ENCODE measurements at regions not wholly inside any gene's neighbourhood (a gene's known extent, or its start where the extent isn't known, plus 50 kb on each side); places are given as distances from the start of the nearest gene placed in this dataset.
A peak's percentile ranks its signal among the peaks of the same experiment; 100 is the strongest.
"Not testable (repeated sequence)": the region's sequence is repeated elsewhere in the genome, so short reads cannot be mapped to it uniquely, and the experiment has no call there.

DNA sequence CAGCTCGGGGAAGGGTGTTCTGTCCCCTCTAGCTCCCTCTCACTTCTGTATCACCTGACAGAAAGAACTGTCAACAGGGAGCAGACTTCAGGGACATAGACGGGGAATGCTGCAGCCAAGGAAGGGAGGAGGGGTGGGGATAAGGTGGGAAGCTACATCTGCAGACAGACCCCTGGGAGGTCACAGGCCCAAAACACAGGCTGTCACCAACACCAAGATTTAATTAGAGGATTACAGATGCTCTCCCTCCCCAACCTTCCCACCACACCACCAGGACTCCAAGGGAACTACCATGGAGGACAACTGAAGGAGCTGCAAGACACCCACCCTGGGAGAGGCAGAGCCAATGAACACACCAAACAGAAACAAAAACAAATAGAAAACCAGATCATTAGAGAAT is 425.2 kb upstream of the VSTM2A start:
- DNase-seq (ENCODE audit: low read depth), result no peak

- DNase-seq (ENCODE audit: low read depth), result no peak
Measured at GRCh38 chr7:54129035-54129434, 413.1 kb upstream of the VSTM2A start.

DNA sequence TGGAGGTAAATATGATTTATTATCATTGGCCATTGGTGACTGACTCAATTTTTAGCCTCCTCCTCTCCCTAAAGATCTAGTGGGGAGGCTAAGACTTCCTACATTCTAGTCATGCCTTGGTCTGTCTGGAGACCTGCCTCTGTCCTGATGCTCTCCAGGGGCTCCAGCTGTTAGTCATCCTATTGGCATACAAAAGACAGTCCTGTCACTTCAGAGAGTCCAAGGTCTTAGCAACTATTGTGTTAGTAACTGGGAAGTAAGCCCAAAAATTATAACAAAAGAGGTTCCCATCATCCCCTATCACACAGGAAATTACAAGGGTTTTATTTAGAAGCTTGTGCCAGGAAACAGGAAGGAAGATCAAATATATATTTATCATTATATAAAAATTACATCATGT is 400.6 kb upstream of the VSTM2A start:
- no peak for DNase-seq (ENCODE audit: low read depth)

DNA sequence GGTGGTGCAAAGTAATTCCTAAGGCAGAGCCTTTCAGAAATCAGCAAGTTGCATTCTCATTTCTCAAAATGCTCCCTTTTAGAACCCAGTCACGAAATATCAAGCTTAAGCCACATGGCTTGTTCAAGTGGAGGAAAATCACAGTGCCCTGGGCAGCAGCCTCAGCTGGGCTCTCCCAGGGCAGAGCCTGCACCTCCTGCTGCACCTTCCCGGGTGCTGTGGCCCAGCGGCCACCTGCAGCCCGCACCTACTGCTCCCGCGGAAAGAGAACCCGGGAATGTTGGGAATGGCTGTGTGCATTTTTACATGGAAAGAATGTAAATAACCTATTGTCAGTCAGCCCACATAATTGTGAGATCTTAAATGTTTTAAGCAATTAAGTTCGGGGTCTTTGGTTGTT is 396.5 kb upstream of the VSTM2A start:
- no peak for DNase-seq (ENCODE audit: low read depth)

DNA sequence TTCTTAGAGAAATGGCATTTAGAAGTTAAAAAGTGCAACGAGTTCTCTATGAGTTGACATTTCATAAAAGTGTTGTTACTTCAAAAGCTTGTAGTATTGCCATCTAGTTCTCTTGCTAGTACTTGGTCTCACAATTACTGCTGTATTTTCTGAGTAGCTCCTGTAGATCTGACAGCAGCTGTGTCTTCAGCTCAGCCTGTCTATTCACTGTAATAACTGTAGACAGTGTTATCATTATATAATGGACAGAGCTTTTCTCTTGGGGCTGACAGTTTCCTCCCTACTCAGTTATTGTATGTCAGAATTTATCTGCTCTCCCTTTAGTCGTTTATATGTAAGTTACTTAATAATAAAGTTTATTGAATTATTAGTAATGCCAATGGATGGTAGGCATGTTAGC is 388.7 kb upstream of the VSTM2A start:
- DNase-seq (ENCODE audit: low read depth), result no peak

GRCh38 chr7:54159088-54159487 is 383.1 kb upstream of the VSTM2A start:
- DNase-seq (ENCODE audit: low read depth), result no peak

GRCh38 chr7:54161621-54162020 is 380.6 kb upstream of the VSTM2A start:
- DNase-seq (ENCODE audit: low read depth), result no peak

GRCh38 chr7:54166419-54166818 is 375.8 kb upstream of the VSTM2A start:
- DNase-seq (ENCODE audit: low read depth), result no peak

GRCh38 chr7:54179321-54180029 is 362.7 kb upstream of the VSTM2A start:
- peak; percentile 4 for DNase-seq (ENCODE audit: low read depth)

DNA sequence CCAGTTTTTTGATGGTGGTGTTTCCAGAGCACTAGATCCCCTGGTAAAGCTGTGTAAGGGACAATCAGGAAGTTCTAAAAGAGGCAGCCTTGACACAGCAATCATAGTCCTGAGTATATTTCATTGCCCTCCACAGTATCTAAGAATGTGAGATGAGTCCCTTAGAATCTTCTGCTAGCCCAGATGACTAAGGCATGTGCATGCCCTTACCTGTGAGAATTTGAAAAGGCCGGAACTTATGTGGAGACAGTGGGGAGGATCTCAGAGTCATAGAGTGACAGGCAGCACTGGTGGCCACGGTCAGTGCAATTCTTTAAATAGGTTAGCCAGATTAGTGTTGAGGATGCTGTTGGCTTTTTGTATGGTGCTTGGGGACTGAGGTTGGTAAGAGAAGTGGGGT is 361.4 kb upstream of the VSTM2A start:
- DNase-seq (ENCODE audit: low read depth), result no peak

DNA sequence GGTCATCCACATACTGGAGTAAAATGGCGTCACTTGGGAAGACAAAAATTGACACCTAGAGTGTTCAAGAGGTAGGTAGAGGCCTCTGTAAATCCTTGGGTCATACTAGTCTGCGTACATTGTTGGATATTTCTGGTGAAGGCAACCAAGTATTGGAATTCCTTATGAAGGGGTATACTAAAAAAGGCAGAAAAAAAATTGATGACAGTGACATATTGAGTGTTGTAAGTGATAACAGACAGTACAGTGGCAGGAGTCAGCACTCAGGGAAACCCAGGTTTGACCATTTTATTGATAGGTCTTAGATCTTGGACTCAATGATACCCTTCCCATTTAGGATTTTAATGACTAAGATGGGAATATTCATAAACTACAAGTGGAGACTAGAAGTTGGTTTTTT is 359.1 kb upstream of the VSTM2A start:
- no peak for DNase-seq (ENCODE audit: low read depth)

- no peak for DNase-seq (ENCODE audit: low read depth)
Measured at GRCh38 chr7:54186336-54186735, 355.8 kb upstream of the VSTM2A start.

- DNase-seq (ENCODE audit: low read depth), result no peak
Measured at GRCh38 chr7:54187886-54188685, 354.1 kb upstream of the VSTM2A start.

GRCh38 chr7:54188843-54189242 is 353.3 kb upstream of the VSTM2A start:
- no peak for DNase-seq (ENCODE audit: low read depth)

GRCh38 chr7:54189330-54189729 is 352.8 kb upstream of the VSTM2A start:
- DNase-seq (ENCODE audit: low read depth), result no peak

- DNase-seq (ENCODE audit: low read depth), result no peak
Measured at GRCh38 chr7:54201501-54201900, 340.7 kb upstream of the VSTM2A start.

- DNase-seq (ENCODE audit: low read depth), result no peak
Measured at GRCh38 chr7:54215424-54215823, 326.8 kb upstream of the VSTM2A start.

DNA sequence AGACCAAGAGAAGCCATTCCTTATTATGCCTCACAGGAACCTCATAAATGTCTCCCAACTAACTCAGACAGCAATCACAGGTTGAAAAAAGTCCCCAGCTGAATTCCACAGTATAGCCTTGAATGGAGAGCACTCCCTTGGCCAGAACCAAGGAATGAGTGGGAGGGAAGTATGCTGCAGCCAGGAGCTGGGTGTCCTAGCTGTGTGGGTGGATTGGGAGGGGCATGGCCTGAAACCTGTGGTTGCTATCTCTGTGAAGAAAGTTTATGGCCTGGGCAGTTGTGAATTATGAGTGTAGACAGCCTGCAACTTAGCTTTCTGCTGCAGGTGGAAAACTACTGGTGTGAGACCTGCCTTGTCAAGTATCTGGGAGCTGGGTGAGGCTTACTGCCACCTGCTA is 316.1 kb upstream of the VSTM2A start:
- DNase-seq (ENCODE audit: low read depth), result not testable (repeated sequence)

GRCh38 chr7:54242776-54243175 is 299.4 kb upstream of the VSTM2A start:
- DNase-seq (ENCODE audit: low read depth), result no peak

GRCh38 chr7:54245020-54245419 is 297.2 kb upstream of the VSTM2A start:
- no peak for DNase-seq (ENCODE audit: low read depth)

DNA sequence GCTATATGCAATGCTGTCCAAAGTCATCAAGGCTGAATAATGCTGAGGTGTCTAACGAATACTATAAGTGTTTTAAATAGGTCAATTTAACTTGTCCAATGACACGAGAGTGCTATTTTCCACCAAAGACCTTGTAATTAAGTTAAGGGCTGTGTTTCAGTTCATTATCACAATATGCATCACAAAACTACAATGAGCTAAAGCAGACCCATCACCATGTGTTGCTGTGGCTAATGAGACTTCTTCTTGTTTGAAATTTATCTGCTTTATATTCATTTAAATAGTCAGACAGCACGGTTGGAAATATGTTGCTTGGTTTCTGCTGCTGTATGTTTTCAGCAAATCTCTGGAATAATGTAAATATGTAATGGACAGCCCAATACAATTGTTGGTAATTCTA is 292.5 kb upstream of the VSTM2A start:
- no peak for DNase-seq (ENCODE audit: low read depth)

- DNase-seq (ENCODE audit: low read depth), result no peak
Measured at GRCh38 chr7:54252256-54253035, 289.7 kb upstream of the VSTM2A start.

- DNase-seq (ENCODE audit: low read depth), result no peak
Measured at GRCh38 chr7:54253036-54253373, 289.2 kb upstream of the VSTM2A start.
